GM19025 (cell line): ENCODE measurements at regions not wholly inside any gene's neighbourhood (a gene's known extent, or its start where the extent isn't known, plus 50 kb on each side); places are given as distances from the start of the nearest gene placed in this dataset.

ENCODE experiments used
- ATAC-seq: cut with Tn5 transposase; IDR thresholded peaks from one replicate; pipeline ENCODE4 v1.9.1; 2021; ENCODE audit warnings: mild to moderate bottlenecking, low read depth, moderate library complexity; ENCODE audit not compliant: unreplicated experiment

- ATAC-seq, result no peak
These were observed 140.1 kb upstream of the LRFN2 start for GRCh38 chr6:40727271-40727670.

DNA sequence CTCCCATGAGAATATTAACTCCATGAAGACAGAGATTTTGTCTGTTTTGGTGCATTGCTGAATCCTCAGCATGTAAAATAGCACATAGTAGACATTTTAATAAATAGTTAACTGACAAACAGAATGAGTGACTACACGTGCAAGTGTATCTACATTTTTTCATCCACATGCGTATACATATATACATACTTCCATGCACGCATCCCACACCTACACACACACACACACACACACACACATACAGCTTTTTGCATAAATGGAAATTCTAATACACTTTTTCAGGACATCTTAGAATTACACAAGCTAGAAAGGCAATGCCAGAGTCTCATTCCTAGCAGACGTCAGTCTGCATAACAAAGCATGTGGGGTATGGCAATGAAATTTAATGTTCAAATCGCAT lies 139.7 kb upstream of the LRFN2 start:
- ATAC-seq, result no peak

GRCh38 chr6:40725390-40725789 lies 138.2 kb upstream of the LRFN2 start:
- no peak for ATAC-seq

- ATAC-seq, result no peak
These were observed 137.7 kb upstream of the LRFN2 start for GRCh38 chr6:40724886-40725285.

DNA sequence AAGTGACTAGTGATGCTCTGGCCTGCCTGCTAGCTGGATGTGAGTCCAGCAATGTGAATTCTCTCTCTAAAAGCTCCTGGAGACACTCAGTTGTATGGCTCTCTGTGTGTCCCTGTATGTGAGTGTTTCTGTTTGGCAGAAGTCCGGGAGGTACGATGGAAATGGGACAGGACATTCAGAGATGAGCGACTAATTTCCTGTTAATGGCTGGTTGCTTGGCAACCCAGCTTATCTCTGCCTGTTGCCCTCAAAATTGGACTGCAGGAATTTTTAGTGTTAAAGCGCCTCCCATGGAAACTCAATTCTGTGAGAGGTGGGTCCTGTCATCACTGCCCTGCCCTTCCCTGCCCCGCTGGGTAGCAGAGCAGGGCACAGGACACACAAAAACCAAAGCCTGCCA lies 136.8 kb upstream of the LRFN2 start:
- ATAC-seq, result no peak

- ATAC-seq, result no peak
These were observed 135.5 kb upstream of the LRFN2 start for GRCh38 chr6:40722553-40723258.

GRCh38 chr6:40722091-40722490 lies 134.9 kb upstream of the LRFN2 start:
- ATAC-seq, result no peak

DNA sequence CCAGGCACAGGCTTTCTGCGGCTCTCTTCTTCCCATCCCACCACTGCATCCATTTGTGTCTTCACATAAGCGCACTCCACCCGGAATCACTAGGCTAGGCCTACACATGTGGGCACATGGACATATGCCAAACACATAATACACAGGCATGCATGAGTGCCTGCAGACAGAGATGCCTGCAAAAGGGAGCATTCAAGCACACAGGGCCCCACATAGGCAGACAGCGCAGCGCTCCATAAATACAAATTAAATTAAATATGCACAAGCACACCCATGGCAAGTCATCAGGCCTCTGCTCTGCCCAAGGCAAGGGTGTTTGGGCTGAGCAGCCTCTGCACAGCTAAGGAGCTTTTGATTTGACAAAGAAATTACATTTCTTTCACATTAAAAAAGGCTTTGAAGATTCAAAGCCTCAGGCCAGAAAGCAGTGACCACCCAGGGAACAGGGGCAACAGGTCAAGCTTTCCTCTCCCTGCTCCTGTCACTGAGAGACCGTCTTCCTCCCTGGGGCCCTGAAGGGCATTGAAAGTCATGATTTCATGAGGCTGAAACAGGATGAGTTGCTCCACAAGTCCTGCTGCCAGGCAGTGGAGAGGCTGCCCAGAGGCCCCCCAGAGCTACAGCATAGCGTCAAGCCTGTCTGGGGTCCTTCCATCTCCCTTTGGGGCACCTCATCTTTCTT lies 134.2 kb upstream of the LRFN2 start:
- ATAC-seq, result no peak

- no peak for ATAC-seq
These were observed 133.2 kb upstream of the LRFN2 start for GRCh38 chr6:40720375-40720748.

- peak; percentile 70 for ATAC-seq
These were observed 132.7 kb upstream of the LRFN2 start for GRCh38 chr6:40719671-40720374.

DNA sequence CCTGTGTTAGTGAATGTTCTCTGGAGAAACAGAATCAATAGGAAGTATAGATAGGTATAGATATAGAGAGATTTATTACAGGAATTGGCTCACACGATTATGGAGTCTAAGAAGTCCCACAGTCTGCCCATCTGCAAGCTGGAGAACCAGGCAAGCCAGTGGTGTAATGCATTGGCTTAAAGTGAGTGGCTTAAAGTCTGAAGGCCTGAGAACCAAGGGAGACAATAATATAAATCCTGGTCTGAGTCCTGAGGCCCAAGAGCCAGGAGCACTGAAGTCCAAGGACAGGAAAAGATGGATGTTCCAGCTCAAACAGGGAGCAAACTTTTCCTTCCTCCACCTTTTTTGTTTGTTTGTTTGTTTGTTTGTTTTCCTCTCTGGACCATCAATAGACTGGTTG lies 131.2 kb upstream of the LRFN2 start:
- ATAC-seq, result no peak

DNA sequence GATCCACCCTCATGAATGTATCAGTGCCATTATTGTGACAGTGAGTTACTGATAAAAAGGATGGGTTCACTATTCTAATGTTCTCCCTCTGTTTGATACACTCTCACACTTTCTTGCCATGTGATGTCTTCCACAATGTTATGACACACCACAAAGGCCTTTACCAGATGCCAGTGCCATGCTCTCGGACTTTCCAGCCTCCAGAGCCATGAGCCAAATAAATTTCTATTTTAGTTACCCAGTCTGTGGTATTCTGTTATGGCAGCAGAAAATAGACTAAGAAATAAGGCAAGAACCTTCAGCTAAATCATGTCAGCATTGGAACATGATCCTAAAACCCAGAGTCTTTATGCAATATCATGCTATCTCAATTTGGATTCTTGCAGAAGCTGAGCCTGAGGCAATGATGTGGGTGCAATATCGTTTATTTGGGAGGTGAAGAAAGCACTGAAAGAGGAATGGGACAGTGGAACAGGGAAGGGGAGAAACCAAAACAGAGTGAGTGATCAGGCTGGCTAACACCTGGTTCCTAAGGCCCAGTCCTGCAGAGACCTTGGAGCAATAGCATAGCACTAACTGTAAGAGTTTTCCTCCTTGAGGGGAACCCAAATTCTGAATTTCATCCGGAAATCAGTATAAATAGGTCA lies 130.4 kb upstream of the LRFN2 start:
- no peak for ATAC-seq

DNA sequence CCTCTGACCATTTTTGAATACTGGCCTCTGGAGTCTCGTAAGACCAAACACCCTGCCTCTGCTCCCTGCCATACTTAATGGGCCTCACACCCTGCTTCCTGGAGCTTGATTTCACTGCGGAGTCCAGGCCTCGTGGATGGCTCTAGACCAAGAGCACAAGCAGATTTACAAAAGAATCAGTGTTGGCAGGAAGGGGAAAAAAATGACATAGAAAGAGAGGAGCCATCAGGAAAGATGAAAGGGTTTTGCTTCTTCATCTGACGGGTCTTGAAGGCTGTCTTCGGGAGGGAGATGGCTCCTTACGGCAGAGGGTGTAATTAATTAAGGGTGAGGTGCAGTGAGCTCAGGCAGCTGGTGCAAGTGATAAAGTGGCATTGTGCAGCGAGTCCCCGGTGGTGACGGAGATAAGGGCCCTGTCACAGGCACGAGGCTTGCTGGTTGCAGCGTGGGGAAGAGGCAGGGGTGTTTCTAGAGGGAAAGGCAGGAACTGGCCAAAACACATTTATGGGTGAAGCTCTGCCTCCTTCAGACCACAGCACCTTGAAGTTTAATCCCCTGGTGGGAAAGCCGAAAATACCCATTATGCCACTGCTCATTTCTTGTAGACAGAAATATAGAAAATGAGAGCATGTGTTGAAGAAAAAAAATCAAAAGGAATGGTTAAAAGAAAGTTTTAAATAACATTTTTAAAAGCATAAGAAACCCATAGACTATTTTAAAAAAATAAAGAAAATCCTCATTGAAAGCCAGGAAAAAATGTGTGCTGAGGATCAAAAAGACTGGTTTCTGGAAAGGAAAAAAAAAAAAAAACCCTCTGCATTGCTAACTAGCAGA lies 128.6 kb upstream of the LRFN2 start:
- no peak for ATAC-seq

DNA sequence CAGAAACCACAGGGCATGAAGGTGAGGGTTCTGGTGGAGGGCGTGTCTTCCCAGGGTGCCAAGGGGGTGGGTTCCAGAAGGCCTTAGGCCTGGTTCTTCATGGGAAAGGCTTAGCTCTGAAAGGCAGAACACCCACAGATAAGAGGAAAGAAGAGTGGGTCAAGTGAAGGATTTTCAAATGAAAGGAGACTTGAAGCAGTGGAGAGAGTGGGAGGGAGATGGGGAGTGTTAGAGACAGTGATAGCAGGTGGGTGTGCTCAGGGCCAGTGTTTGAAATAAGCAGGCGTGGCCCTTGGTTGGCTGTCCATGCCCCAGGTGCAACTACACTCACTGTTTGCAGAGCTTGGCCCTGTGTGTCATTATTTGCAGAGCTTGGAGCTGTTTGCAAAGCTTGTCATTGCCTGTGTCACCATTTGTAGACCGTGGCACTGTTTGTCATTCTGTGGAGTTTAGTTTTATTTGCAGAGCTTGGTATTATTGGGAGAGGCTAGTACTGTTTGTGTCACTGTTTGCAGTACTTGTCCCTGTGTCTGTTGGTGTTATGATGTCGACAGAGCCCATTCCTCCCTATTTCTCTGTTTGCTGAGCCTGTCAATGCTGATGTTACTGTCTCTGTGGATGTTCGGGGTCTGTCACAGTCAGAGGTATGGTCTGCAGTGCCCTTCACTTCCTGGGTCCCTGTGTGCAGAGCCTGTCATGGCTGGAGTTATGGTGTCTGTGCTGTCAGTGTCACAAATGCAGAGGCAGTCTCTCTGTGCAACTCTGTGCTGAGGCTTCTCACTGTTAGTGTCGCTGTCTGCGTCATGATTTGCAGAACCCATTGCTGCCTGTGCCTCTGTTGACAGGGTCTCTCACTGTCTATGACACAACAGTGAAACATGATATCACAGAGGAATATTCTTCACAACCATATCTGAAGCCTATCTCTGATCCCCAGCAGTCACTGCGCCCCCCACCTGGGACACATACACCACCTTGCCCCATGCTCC lies 127.7 kb upstream of the LRFN2 start:
- no peak for ATAC-seq

DNA sequence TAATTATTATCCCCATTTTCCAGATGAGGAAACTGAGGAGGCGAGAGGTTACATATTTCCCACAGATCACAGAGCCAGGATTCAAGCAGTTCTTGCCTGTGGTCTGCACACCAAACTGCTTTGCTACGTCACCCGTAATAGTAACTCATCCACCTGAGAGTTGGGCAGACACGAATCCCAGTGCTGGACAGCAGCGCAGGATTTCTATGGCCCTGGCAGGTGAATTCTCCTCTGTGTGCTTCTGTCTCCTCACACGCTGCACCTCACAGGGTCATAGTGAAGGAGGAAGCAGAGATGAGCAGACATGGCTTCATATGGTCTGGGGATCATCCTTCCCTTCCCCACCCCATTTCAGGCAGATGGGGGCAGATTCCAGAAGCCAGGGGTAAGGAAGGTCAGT lies 127.0 kb upstream of the LRFN2 start:
- ATAC-seq, result no peak

DNA sequence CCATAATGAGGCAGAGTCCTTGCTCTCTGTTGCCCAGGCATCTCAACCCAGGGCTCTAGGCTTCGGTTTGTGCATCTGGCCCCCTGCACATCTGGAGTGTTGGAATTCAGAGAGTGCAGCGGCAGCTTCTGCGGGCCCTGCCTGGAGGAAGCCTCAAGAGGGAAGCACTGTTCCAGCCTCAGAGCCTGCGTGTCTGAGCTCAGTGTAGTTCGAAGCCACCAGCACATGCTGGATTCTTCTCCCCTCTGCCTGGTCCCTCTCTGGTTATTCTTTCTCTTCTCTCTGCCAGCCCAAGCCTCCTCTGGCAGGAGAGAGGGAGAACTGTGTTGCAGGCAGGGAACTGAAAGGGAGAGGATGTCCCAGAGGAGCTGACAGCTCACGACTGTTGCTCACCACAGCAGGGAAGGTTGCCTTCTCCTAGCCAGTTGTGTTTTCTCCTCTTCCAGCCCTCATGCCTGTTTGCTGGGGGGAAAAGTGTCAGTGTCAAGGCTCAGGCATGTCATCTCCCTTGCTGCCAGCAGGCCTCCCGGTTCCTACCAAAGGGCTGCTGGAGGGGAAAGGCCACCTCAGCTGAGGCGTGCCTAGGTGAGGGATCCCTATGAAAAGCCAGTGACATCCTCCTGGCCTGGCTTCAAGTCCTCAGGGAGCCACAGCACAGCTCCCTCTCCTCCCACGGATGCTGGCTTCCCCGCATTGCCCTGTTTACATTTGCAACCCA lies 126.0 kb upstream of the LRFN2 start:
- no peak for ATAC-seq

DNA sequence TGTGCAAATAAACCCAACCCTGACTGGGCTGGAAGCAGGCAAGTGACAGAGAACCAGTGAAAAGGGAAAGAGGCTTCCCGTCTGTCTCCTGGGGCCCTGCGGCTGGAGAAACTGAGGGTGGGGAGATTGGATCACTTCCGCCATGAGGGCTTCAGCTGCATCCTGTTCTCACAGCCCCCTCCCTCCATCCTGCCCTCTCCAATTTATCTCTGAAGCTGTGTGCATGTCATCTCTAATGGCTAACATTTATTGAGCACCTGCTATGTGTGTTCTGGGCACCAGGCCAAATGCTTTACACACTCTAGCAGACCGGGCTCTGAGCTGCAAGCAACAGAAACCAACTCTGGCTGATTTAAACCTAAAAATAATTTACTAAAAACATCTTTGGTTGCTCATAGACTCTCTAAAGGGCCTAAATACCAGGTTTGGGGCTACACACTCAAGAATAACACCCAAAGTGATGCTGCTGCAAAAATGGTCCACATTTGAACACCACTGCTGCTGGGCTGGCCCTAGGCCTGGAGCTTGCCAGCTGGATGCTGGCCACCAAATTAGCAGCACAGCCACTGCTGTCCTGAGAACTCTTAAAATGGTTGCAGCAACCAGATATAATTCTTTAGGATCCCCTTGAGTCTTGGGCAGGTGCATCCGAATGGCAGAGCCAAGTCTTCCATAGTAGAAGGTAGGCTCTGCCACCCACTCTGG lies 123.6 kb upstream of the LRFN2 start:
- ATAC-seq, result no peak

- no peak for ATAC-seq
These were observed 120.9 kb upstream of the LRFN2 start for GRCh38 chr6:40708049-40708448.
